Thyroid gland (tissue), 4 donors: ENCODE measurements at regions not wholly inside any gene's neighbourhood (a gene's known extent, or its start where the extent isn't known, plus 50 kb on each side); places are given as distances from the start of the nearest gene placed in this dataset.

ENCODE experiments used
- DNase-seq, 2 donors: peaks; one replicate each; pipeline ENCODE4 v3.0.0-alpha.2; 2019
- H3K27ac ChIP-seq, 3 donors: fragments of 200-600 bp; sonication (generic); 1 replicate in 2 of 3; 2 replicates in 1 of 3; pipeline ENCODE4 v1.5.1; 2016 to 2019; ENCODE audit warnings: mild to moderate bottlenecking in 1 of 3, moderate library complexity in 1 of 3
- H3K27me3 ChIP-seq: fragments of 200-600 bp; sonication (generic); one replicate; pipeline ENCODE4 v1.5.1; 2019
- H3K36me3 ChIP-seq, 2 donors: fragments of 200-600 bp; sonication (generic); one replicate each; pipeline ENCODE4 v1.5.1; 2016 to 2019
- H3K4me1 ChIP-seq, 2 donors: fragments of 200-600 bp; sonication (generic); one replicate each; pipeline ENCODE4 v1.5.1; 2017 to 2019
- H3K4me3 ChIP-seq, 3 donors: fragments of 200-600 bp; sonication (generic); replicated peaks in 1 of 3; 1 replicate in 2 of 3; 2 replicates in 1 of 3; pipeline ENCODE4 v1.5.1; 2016; ENCODE audit warnings: mild to moderate bottlenecking in 1 of 3
- H3K9me3 ChIP-seq: fragments of 200-600 bp; sonication (generic); one replicate; pipeline ENCODE4 v1.5.1; 2017
- POLR2A ChIP-seq, 2 donors: fragments of 450-650 bp; IDR thresholded peaks; one replicate each; pipeline ENCODE4 v1.6.1; 2017; ENCODE audit warnings: antibody characterized with exemption in 2 of 2, mild to moderate bottlenecking in 2 of 2, moderate library complexity in 1 of 2
- WGBS, 2 donors: methylation state at CpG; one replicate each; pipeline ENCODE4 v1.1.5; 2017; 5-methylcytosine and 5-hydroxymethylcytosine counted together
- intact Hi-C: fragments of 100-400 bp; cut with DNase I; formaldehyde crosslinking; loops from one replicate; pipeline ENCODE4 v1.15.1; 2023
- TF ChIP-seq, protein P1 (sequence below), 6 experiments: fragments of 200-600 bp in 3 of 6; fragments of 450-650 bp in 3 of 6; sonication (generic) in 3 of 6; IDR thresholded peaks; one replicate each; pipeline ENCODE4 v1.5.1; 2016 to 2019; ENCODE audit warnings: antibody characterized with exemption in 6 of 6, mild to moderate bottlenecking in 2 of 6, inconsistent platforms in 1 of 6, moderate library complexity in 1 of 6

DNA sequence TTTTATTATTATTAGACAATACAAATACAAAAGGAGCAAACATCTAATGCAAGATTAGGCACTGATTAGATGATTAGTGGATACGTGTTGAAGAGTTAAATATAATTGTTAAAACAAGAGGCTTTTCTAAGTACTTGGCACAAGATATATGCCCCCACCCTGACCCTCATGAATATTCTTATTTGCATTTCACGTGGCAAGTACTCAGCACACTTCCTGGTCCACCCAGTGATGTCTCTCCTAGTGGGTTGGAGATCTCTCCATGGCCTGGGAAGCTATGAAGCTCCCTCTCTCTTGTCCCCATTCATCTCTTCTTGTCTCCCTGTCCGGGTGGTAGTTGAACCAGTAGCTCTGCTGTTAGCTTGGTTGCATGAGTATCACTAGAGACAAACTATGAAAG, 375.3 kb downstream of the ADRA2A start:
- H3K4me1 ChIP-seq: peaks cover 4 to 8% of the 10 kb centered on the region in 2 donors
- DNase-seq: no peak
- intact Hi-C loops: no loop called here

DNA sequence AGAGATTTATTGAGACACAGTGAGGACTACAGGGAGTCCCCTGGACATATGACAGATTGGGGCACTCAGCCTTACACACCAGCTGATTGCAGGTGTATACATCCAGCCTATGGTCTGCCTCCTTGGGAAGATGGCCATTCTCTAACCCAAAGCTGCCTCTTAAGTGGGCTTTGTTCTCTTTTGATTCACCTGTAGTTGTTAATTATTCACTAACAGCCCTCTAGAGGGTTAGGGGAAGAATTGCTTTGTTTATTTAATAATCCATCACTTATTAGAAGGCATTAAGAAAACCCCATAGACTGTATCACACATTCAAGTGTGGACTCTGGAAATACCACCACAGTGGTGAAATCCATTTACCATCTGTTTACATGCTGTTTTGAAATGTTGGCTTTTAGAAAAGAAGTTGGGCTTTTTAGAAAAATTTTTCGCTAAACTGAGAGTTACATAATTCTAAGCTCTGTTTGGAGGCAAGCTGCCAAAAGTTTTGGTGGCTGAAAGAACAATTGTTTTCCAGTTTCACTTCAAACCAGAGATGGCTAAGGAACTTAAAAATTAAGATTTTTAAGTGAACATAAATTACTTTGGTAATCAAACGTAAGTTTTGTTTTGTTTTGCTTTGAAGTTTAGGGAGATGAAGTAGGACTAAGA, 379.1 kb downstream of the ADRA2A start:
- Histone ChIP-seq H3K9me3 (no peaks in the 10 kb centered on the region), H3K4me1 (no peaks in the 10 kb centered on the region), H3K36me3 (no peaks in the 10 kb centered on the region), H3K27ac (no peak overlapping the region), H3K27me3 (no peaks in the 10 kb centered on the region), H3K4me3 (no peak overlapping the region)
- DNase-seq: no peak
- WGBS, 2 donors: 57 to 71% methylated on average over 2 of the region's 2 CpGs
- TF ChIP-seq POLR2A (IDR thresholded peaks at IDR 0.05): no peak
- TF ChIP-seq, protein P1, sequence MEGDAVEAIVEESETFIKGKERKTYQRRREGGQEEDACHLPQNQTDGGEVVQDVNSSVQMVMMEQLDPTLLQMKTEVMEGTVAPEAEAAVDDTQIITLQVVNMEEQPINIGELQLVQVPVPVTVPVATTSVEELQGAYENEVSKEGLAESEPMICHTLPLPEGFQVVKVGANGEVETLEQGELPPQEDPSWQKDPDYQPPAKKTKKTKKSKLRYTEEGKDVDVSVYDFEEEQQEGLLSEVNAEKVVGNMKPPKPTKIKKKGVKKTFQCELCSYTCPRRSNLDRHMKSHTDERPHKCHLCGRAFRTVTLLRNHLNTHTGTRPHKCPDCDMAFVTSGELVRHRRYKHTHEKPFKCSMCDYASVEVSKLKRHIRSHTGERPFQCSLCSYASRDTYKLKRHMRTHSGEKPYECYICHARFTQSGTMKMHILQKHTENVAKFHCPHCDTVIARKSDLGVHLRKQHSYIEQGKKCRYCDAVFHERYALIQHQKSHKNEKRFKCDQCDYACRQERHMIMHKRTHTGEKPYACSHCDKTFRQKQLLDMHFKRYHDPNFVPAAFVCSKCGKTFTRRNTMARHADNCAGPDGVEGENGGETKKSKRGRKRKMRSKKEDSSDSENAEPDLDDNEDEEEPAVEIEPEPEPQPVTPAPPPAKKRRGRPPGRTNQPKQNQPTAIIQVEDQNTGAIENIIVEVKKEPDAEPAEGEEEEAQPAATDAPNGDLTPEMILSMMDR (IDR thresholded peaks at IDR 0.05): no peak
- intact Hi-C loops: no loop called here

More for the DNA sequence above, 375.3 kb downstream of the ADRA2A start:
- H3K9me3 ChIP-seq: no peaks in the 10 kb centered on the region
- no peak overlapping the region for H3K4me3 ChIP-seq
- H3K27ac ChIP-seq: no peak overlapping the region
- no peaks in the 10 kb centered on the region for H3K36me3 ChIP-seq
- TF ChIP-seq, protein P1 (IDR thresholded peaks at IDR 0.05): no peak
- no peak for TF ChIP-seq POLR2A (IDR thresholded peaks at IDR 0.05)
- WGBS, 2 donors: 72 to 86% methylated on average over 3 of the region's 3 CpGs
- H3K27me3 ChIP-seq: no peaks in the 10 kb centered on the region

DNA sequence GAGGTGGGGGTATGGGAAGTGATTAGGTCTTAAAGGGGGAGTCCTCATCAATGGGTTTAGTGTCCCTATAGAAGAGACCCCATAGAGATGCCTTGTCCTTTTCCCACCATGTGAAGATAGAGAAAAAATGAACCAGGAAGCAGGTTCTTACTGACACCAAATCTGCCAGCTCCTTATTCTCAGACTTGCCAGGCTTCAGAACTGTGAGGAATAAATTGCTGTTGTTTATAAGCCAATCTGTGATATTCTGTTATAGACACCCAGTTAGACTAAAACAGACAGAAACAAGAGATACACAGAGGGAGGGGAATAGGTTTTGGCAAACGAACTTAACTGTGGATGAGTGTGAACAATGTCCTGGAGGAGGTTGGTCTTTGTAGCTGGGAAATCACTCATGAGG, 381.4 kb downstream of the ADRA2A start:
- H3K27me3 ChIP-seq: no peaks in the 10 kb centered on the region
- no peaks in the 10 kb centered on the region for H3K36me3 ChIP-seq
- no peaks in the 10 kb centered on the region for H3K9me3 ChIP-seq
- no peak overlapping the region for H3K27ac ChIP-seq
- WGBS, 2 donors: 59 to 67% methylated on average over 1 of the region's 1 CpG
- intact Hi-C loops: no loop called here
- no peak for TF ChIP-seq POLR2A (IDR thresholded peaks at IDR 0.05)
- TF ChIP-seq, protein P1 (IDR thresholded peaks at IDR 0.05): no peak
- DNase-seq: no peak
- H3K4me1 ChIP-seq: no peaks in the 10 kb centered on the region
- no peak overlapping the region for H3K4me3 ChIP-seq

DNA sequence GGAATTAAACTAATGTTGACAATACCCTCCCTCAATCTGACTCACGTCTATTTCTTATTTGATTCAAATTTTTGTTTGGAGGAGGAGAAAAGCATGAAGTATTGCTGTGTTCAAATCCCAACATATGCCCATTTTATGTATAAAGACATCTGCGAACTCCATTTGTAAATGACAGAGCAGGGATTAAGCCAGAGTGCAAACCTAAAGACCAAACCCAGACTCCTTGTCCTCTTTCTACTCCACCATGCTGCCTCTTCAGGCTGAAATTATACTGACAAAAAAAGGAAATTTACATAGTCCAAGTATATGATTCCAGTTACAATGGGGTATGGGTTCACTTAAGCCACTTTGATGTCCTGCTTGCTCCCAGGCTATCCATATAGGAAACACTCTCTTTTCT, 383.1 kb downstream of the ADRA2A start:
- no peak for DNase-seq
- Histone ChIP-seq H3K4me1 (no peaks in the 10 kb centered on the region), H3K9me3 (no peaks in the 10 kb centered on the region), H3K4me3 (no peak overlapping the region), H3K27ac (no peak overlapping the region), H3K27me3 (no peaks in the 10 kb centered on the region), H3K36me3 (no peaks in the 10 kb centered on the region)
- intact Hi-C loops: no loop called here
- TF ChIP-seq POLR2A (IDR thresholded peaks at IDR 0.05): no peak
- TF ChIP-seq, protein P1 (IDR thresholded peaks at IDR 0.05): no peak
- 88 to 90% methylated on average over 2 of the region's 2 CpGs for WGBS, 2 donors

GRCh38 chr10:111472445-111472844, 395.6 kb downstream of the ADRA2A start:
- no peaks in the 10 kb centered on the region for H3K27me3 ChIP-seq
- 77 to 83% methylated on average over 7 of the region's 7 CpGs for WGBS, 2 donors
- no peaks in the 10 kb centered on the region for H3K9me3 ChIP-seq

More at GRCh38 chr10:111472445-111472844, 395.6 kb downstream of the ADRA2A start:
- DNase-seq: no peak
- Histone ChIP-seq H3K4me1 (no peaks in the 10 kb centered on the region), H3K27ac (no peak overlapping the region), H3K4me3 (no peak overlapping the region), H3K36me3 (no peaks in the 10 kb centered on the region)
- TF ChIP-seq, protein P1 (IDR thresholded peaks at IDR 0.05): no peak
- TF ChIP-seq POLR2A (IDR thresholded peaks at IDR 0.05): no peak
- intact Hi-C loops: no loop called here
